Stimulated activated CD4-positive, alpha-beta T cell treated with anti-CD3 and anti-CD28 coated beads, Interleukin-2, amount 100 ng/mL, for 24 hours (primary cell): ENCODE measurements at regions not wholly inside any gene's neighbourhood (a gene's known extent, or its start where the extent isn't known, plus 50 kb on each side); places are given as distances from the start of the nearest gene placed in this dataset.
A peak's percentile ranks its signal among the peaks of the same experiment; 100 is the strongest.

Experiments used
- DNase-seq, 2 donors: peaks; one replicate each; pipeline ENCODE4 v3.0.0-alpha.2; 2020

GRCh38 chr7:25792586-25792985 lies 359.4 kb upstream of the NFE2L3 start:
- DNase-seq = no peak

GRCh38 chr7:25795824-25796235 lies 356.2 kb upstream of the NFE2L3 start:
- no peak for DNase-seq

- no peak for DNase-seq
Measured at GRCh38 chr7:25798344-25798743, 353.7 kb upstream of the NFE2L3 start.

- no peak for DNase-seq
Measured at GRCh38 chr7:25801214-25801613, 350.8 kb upstream of the NFE2L3 start.

- DNase-seq = no peak
Measured at GRCh38 chr7:25802057-25802456, 349.9 kb upstream of the NFE2L3 start.

GRCh38 chr7:25802473-25802872 lies 349.5 kb upstream of the NFE2L3 start:
- no peak for DNase-seq

GRCh38 chr7:25803117-25803887 lies 348.7 kb upstream of the NFE2L3 start:
- DNase-seq = no peak

- DNase-seq = no peak
Measured at GRCh38 chr7:25804154-25804553, 347.8 kb upstream of the NFE2L3 start.

- DNase-seq = no peak
Measured at GRCh38 chr7:25805027-25805687, 346.8 kb upstream of the NFE2L3 start.

- no peak for DNase-seq
Measured at GRCh38 chr7:25807086-25807611, 344.8 kb upstream of the NFE2L3 start.

GRCh38 chr7:25809441-25809840 lies 342.6 kb upstream of the NFE2L3 start:
- DNase-seq = no peak

GRCh38 chr7:25812086-25812850 lies 339.7 kb upstream of the NFE2L3 start:
- no peak for DNase-seq

- no peak for DNase-seq
Measured at GRCh38 chr7:25813381-25813780, 338.6 kb upstream of the NFE2L3 start.

- DNase-seq = no peak
Measured at GRCh38 chr7:25815711-25816110, 336.3 kb upstream of the NFE2L3 start.

GRCh38 chr7:25820432-25821040 lies 331.5 kb upstream of the NFE2L3 start:
- DNase-seq = peak in 1 of 2 donors; percentile 14

GRCh38 chr7:25821225-25821624 lies 330.8 kb upstream of the NFE2L3 start:
- no peak for DNase-seq

GRCh38 chr7:25822823-25823222 lies 329.2 kb upstream of the NFE2L3 start:
- no peak for DNase-seq

- DNase-seq = no peak
Measured at GRCh38 chr7:25823571-25823970, 328.4 kb upstream of the NFE2L3 start.

- no peak for DNase-seq
Measured at GRCh38 chr7:25828468-25828867, 323.5 kb upstream of the NFE2L3 start.

- DNase-seq = no peak
Measured at GRCh38 chr7:25829663-25830062, 322.3 kb upstream of the NFE2L3 start.

GRCh38 chr7:25830215-25830614 lies 321.8 kb upstream of the NFE2L3 start:
- no peak for DNase-seq

- no peak for DNase-seq
Measured at GRCh38 chr7:25831062-25831691, 320.8 kb upstream of the NFE2L3 start.
